Hematopoietic multipotent progenitor cell treated with erythropoietin and hydrocortisone succinate and interleukin-3 and kit ligand, for 15 days (in vitro differentiated cells): ENCODE measurements at regions not wholly inside any gene's neighbourhood (a gene's known extent, or its start where the extent isn't known, plus 50 kb on each side); places are given as distances from the start of the nearest gene placed in this dataset.

Experiments
- DNase-seq: peaks from one replicate; pipeline ENCODE4 v3.0.0-alpha.2; 2015; ENCODE audit warnings: low spot score

GRCh38 chr20:40769677-40770285 lies 80.7 kb upstream of the MAFB start:
- no peak for DNase-seq

- DNase-seq = no peak
Observed at GRCh38 chr20:40770564-40771307, 81.7 kb upstream of the MAFB start.

GRCh38 chr20:40771308-40771610 lies 82.2 kb upstream of the MAFB start:
- DNase-seq = no peak

GRCh38 chr20:40771848-40772511 lies 82.9 kb upstream of the MAFB start:
- DNase-seq = no peak

- no peak for DNase-seq
Observed at GRCh38 chr20:40773376-40773775, 84.3 kb upstream of the MAFB start.

- DNase-seq = no peak
Observed at GRCh38 chr20:40774252-40774651, 85.2 kb upstream of the MAFB start.

- DNase-seq = no peak
Observed at GRCh38 chr20:40775561-40776146, 86.6 kb upstream of the MAFB start.

GRCh38 chr20:40776466-40777457 lies 87.7 kb upstream of the MAFB start:
- DNase-seq = no peak

- DNase-seq = no peak
Observed at GRCh38 chr20:40777653-40778052, 88.6 kb upstream of the MAFB start.

GRCh38 chr20:40778894-40779496 lies 90.0 kb upstream of the MAFB start:
- DNase-seq = no peak

- DNase-seq = no peak
Observed at GRCh38 chr20:40781327-40782042, 92.4 kb upstream of the MAFB start.

GRCh38 chr20:40782043-40782368 lies 93.0 kb upstream of the MAFB start:
- no peak for DNase-seq

- no peak for DNase-seq
Observed at GRCh38 chr20:40785346-40785745, 96.3 kb upstream of the MAFB start.

GRCh38 chr20:40786336-40786735 lies 97.3 kb upstream of the MAFB start:
- DNase-seq = no peak

GRCh38 chr20:40787941-40788340 lies 98.9 kb upstream of the MAFB start:
- DNase-seq = no peak

- DNase-seq = no peak
Observed at GRCh38 chr20:40797425-40797824, 108.4 kb upstream of the MAFB start.

- no peak for DNase-seq
Observed at GRCh38 chr20:40798066-40798465, 109.0 kb upstream of the MAFB start.

GRCh38 chr20:40802886-40803285 lies 113.8 kb upstream of the MAFB start:
- DNase-seq = no peak

- no peak for DNase-seq
Observed at GRCh38 chr20:40803381-40803780, 114.3 kb upstream of the MAFB start.

GRCh38 chr20:40805592-40805991 lies 116.6 kb upstream of the MAFB start:
- no peak for DNase-seq
